SK-N-SH (cell line): ENCODE measurements at regions not wholly inside any gene's neighbourhood (a gene's known extent, or its start where the extent isn't known, plus 50 kb on each side); places are given as distances from the start of the nearest gene placed in this dataset.

Source experiments
- CTCF ChIA-PET: fragments of 300-600, 350-600 bp; formaldehyde crosslinking; extraction: SDS; loops from one replicate; lab custom pipeline; 2021; lab: Yijun Ruan, JAX
- POLR2A ChIA-PET: fragments of 350-600 bp; sonication (Branson Sonifier 250); formaldehyde crosslinking; extraction: SDS; loops from one replicate; lab custom pipeline; 2020; ENCODE audit warnings: antibody characterized with exemption, inconsistent platforms; lab: Yijun Ruan, JAX
- DNase-seq: peaks from one replicate; pipeline ENCODE4 v3.0.0; 2012
- H2AFZ ChIP-seq: fragments of 200-600 bp; sonication (generic); 2 replicates; pipeline ENCODE4 v1.8.1; 2016; ENCODE audit warnings: antibody characterized with exemption, mild to moderate bottlenecking, low read depth
- H3F3A ChIP-seq: fragments of 200-600 bp; sonication (generic); replicated peaks from 2 replicates; pipeline ENCODE3; 2016; ENCODE audit warnings: antibody characterized with exemption, mild to moderate bottlenecking; ENCODE audit not compliant: insufficient read depth
- H3K27ac ChIP-seq, 2 experiments: fragments of 200-500 bp in 1 of 2; fragments of 200-600 bp in 1 of 2; sonication (Bioruptor generic) in 1 of 2; sonication (generic), shearing (Covaris generic) in 1 of 2; 2 replicates each; pipeline versions ENCODE4 v1.5.1 to v1.6.1; 2014 to 2016; ENCODE audit warnings: low read depth in 2 of 2, inconsistent platforms in 1 of 2, low read length in 1 of 2, mild to moderate bottlenecking in 1 of 2, mixed read lengths in 1 of 2
- H3K27me3 ChIP-seq: fragments of 200-600 bp; sonication (generic), shearing (Covaris generic); 2 replicates; pipeline ENCODE4 v1.6.1; 2016; ENCODE audit warnings: mixed run types; ENCODE audit not compliant: insufficient read depth
- H3K36me3 ChIP-seq, 2 experiments: fragments of 200-500 bp in 1 of 2; fragments of 200-600 bp in 1 of 2; sonication (Bioruptor generic) in 1 of 2; sonication (generic) in 1 of 2; replicated peaks in 1 of 2; 2 replicates each; pipeline versions ENCODE3 to v1.5.1; 2014 to 2016; ENCODE audit warnings: low read length in 1 of 2, mild to moderate bottlenecking in 1 of 2; ENCODE audit not compliant: insufficient read depth in 2 of 2, control insufficient read depth in 1 of 2
- H3K4me1 ChIP-seq, 2 experiments: fragments of 200-500 bp in 1 of 2; fragments of 200-600 bp in 1 of 2; sonication (Bioruptor generic) in 1 of 2; sonication (generic), shearing (Covaris generic) in 1 of 2; 2 replicates each; pipeline versions ENCODE4 v1.5.1 to v1.6.1; 2014 to 2016; ENCODE audit warnings: low read depth in 1 of 2, low read length in 1 of 2, mixed run types in 1 of 2; ENCODE audit not compliant: insufficient read depth in 2 of 2, control insufficient read depth in 1 of 2
- H3K4me2 ChIP-seq: fragments of 200-600 bp; sonication (generic), shearing (Covaris generic); 2 replicates; pipeline ENCODE4 v1.6.1; 2017; ENCODE audit warnings: mixed run types
- H3K4me3 ChIP-seq, 2 experiments: fragments of 200-500 bp in 1 of 2; fragments of 200-600 bp in 1 of 2; sonication (Bioruptor generic) in 1 of 2; sonication (generic), shearing (Covaris generic) in 1 of 2; 2 replicates each; pipeline versions ENCODE4 v1.5.1 to v1.8.1; 2014 to 2016; ENCODE audit warnings: low read depth in 2 of 2, inconsistent platforms in 1 of 2, low read length in 1 of 2, mild to moderate bottlenecking in 1 of 2, mixed read lengths in 1 of 2, moderate library complexity in 1 of 2
- H3K79me2 ChIP-seq: fragments of 200-600 bp; sonication (generic); 2 replicates; pipeline ENCODE4 v1.8.1; 2017; ENCODE audit warnings: mild to moderate bottlenecking; ENCODE audit not compliant: insufficient read depth
- H3K9ac ChIP-seq: fragments of 200-600 bp; sonication (generic); 2 replicates; pipeline ENCODE4 v1.6.1; 2017; ENCODE audit warnings: mixed run types
- H3K9me2 ChIP-seq: fragments of 200-600 bp; sonication (generic); 2 replicates; pipeline ENCODE4 v1.6.1; 2017; ENCODE audit warnings: mixed run types
- H3K9me3 ChIP-seq: fragments of 200-600 bp; sonication (generic); 2 replicates; pipeline ENCODE4 v1.6.1; 2017; ENCODE audit warnings: mixed run types, mild to moderate bottlenecking, moderate library complexity
- H4K20me1 ChIP-seq: fragments of 200-600 bp; sonication (generic); 2 replicates; pipeline ENCODE4 v1.6.1; 2017; ENCODE audit warnings: mild to moderate bottlenecking, mixed run types; ENCODE audit not compliant: insufficient read depth
- FOSL2 ChIP-seq: IDR thresholded peaks from 2 replicates; pipeline ENCODE4 v1.4.0; 2012; ENCODE audit warnings: low read depth, mild to moderate bottlenecking, moderate library complexity, borderline replicate concordance
- FOXJ3 ChIP-seq: sonication (generic); formaldehyde crosslinking; IDR thresholded peaks from 2 replicates; pipeline ENCODE4 v1.5.1; 2020; ENCODE audit warnings: mild to moderate bottlenecking, missing genetic modification reagents
- FOXM1 ChIP-seq: IDR thresholded peaks from 2 replicates; pipeline ENCODE4 v1.4.0; 2012; ENCODE audit warnings: low read depth, mild to moderate bottlenecking
- GABPA ChIP-seq: IDR thresholded peaks from 2 replicates; pipeline ENCODE4 v1.4.0; 2012; ENCODE audit warnings: low read depth, mild to moderate bottlenecking
- GATA2 ChIP-seq: sonication (generic); formaldehyde crosslinking; IDR thresholded peaks from 2 replicates; pipeline ENCODE4 v1.5.0; 2020; ENCODE audit warnings: mild to moderate bottlenecking, missing genetic modification reagents
- JUND ChIP-seq: IDR thresholded peaks from 2 replicates; pipeline ENCODE4 v1.4.0; 2012
- MXI1 ChIP-seq: IDR thresholded peaks from 2 replicates; pipeline ENCODE4 v1.6.1; 2012; ENCODE audit warnings: mild to moderate bottlenecking, low read depth, low read length, improper control_type of control experiment
- NFIC ChIP-seq: IDR thresholded peaks from 2 replicates; pipeline ENCODE4 v1.4.0; 2012; ENCODE audit warnings: borderline replicate concordance
- POLR2AphosphoS5 ChIP-seq: IDR thresholded peaks from 2 replicates; pipeline ENCODE4 v1.6.1; 2012; ENCODE audit warnings: low read depth, low read length
- RAD21 ChIP-seq: IDR thresholded peaks from 2 replicates; pipeline ENCODE4 v1.6.1; 2012; ENCODE audit warnings: mild to moderate bottlenecking, low read length
- RXRA ChIP-seq: IDR thresholded peaks from 2 replicates; pipeline ENCODE4 v1.4.0; 2012; ENCODE audit warnings: low read depth, mild to moderate bottlenecking, borderline replicate concordance
- SIN3A ChIP-seq: IDR thresholded peaks from 2 replicates; pipeline ENCODE4 v1.6.1; 2012; ENCODE audit warnings: low read depth, mild to moderate bottlenecking, low read length, moderate library complexity, borderline replicate concordance
- SMC3 ChIP-seq: IDR thresholded peaks from 2 replicates; pipeline ENCODE4 v1.6.1; 2012; ENCODE audit warnings: low read depth, low read length, improper control_type of control experiment
- TCF12 ChIP-seq: IDR thresholded peaks from 2 replicates; pipeline ENCODE4 v1.4.0; 2012
- TEAD4 ChIP-seq: IDR thresholded peaks from 2 replicates; pipeline ENCODE4 v1.4.0; 2012; ENCODE audit warnings: mild to moderate bottlenecking, borderline replicate concordance; ENCODE audit not compliant: insufficient read depth
- YY1 ChIP-seq: IDR thresholded peaks from 2 replicates; pipeline ENCODE4 v1.4.0; 2012; ENCODE audit warnings: low read depth, mild to moderate bottlenecking
- TF ChIP-seq, protein P1 (sequence below): IDR thresholded peaks from 2 replicates; pipeline ENCODE4 v1.4.0; 2012; ENCODE audit warnings: low read depth, borderline replicate concordance
- TF ChIP-seq, protein P2 (sequence below): fragments of 200-600 bp; sonication (generic); IDR thresholded peaks from 2 replicates; pipeline ENCODE4 v1.6.1; 2017; ENCODE audit warnings: antibody characterized with exemption, mild to moderate bottlenecking, moderate library complexity
- TF ChIP-seq, protein P3 (sequence below): IDR thresholded peaks from 2 replicates; pipeline ENCODE4 v1.6.1; 2012; ENCODE audit warnings: mild to moderate bottlenecking, low read depth, low read length, moderate library complexity
- TF ChIP-seq, protein P4 (sequence below): IDR thresholded peaks from 2 replicates; pipeline ENCODE4 v1.4.0; 2012; ENCODE audit warnings: low read depth, borderline replicate concordance

- TF ChIP-seq GATA2 (CRISPR knock-in tag) (no peak), RAD21 (no peak), YY1 (no peak), JUND (no peak), TEAD4 (no peak), TCF12 (no peak), RXRA (no peak), FOSL2 (no peak), FOXM1 (no peak), SMC3 (no peak), SIN3A (no peak), POLR2AphosphoS5 (no peak), NFIC (no peak), FOXJ3 (no peak), MXI1 (no peak), GABPA (no peak)
- TF ChIP-seq, protein P1, sequence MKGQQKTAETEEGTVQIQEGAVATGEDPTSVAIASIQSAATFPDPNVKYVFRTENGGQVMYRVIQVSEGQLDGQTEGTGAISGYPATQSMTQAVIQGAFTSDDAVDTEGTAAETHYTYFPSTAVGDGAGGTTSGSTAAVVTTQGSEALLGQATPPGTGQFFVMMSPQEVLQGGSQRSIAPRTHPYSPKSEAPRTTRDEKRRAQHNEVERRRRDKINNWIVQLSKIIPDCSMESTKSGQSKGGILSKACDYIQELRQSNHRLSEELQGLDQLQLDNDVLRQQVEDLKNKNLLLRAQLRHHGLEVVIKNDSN: no peak
- TF ChIP-seq, protein P2, sequence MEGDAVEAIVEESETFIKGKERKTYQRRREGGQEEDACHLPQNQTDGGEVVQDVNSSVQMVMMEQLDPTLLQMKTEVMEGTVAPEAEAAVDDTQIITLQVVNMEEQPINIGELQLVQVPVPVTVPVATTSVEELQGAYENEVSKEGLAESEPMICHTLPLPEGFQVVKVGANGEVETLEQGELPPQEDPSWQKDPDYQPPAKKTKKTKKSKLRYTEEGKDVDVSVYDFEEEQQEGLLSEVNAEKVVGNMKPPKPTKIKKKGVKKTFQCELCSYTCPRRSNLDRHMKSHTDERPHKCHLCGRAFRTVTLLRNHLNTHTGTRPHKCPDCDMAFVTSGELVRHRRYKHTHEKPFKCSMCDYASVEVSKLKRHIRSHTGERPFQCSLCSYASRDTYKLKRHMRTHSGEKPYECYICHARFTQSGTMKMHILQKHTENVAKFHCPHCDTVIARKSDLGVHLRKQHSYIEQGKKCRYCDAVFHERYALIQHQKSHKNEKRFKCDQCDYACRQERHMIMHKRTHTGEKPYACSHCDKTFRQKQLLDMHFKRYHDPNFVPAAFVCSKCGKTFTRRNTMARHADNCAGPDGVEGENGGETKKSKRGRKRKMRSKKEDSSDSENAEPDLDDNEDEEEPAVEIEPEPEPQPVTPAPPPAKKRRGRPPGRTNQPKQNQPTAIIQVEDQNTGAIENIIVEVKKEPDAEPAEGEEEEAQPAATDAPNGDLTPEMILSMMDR: no peak
- TF ChIP-seq, protein P3, sequence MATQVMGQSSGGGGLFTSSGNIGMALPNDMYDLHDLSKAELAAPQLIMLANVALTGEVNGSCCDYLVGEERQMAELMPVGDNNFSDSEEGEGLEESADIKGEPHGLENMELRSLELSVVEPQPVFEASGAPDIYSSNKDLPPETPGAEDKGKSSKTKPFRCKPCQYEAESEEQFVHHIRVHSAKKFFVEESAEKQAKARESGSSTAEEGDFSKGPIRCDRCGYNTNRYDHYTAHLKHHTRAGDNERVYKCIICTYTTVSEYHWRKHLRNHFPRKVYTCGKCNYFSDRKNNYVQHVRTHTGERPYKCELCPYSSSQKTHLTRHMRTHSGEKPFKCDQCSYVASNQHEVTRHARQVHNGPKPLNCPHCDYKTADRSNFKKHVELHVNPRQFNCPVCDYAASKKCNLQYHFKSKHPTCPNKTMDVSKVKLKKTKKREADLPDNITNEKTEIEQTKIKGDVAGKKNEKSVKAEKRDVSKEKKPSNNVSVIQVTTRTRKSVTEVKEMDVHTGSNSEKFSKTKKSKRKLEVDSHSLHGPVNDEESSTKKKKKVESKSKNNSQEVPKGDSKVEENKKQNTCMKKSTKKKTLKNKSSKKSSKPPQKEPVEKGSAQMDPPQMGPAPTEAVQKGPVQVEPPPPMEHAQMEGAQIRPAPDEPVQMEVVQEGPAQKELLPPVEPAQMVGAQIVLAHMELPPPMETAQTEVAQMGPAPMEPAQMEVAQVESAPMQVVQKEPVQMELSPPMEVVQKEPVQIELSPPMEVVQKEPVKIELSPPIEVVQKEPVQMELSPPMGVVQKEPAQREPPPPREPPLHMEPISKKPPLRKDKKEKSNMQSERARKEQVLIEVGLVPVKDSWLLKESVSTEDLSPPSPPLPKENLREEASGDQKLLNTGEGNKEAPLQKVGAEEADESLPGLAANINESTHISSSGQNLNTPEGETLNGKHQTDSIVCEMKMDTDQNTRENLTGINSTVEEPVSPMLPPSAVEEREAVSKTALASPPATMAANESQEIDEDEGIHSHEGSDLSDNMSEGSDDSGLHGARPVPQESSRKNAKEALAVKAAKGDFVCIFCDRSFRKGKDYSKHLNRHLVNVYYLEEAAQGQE: no peak
- TF ChIP-seq, protein P4, sequence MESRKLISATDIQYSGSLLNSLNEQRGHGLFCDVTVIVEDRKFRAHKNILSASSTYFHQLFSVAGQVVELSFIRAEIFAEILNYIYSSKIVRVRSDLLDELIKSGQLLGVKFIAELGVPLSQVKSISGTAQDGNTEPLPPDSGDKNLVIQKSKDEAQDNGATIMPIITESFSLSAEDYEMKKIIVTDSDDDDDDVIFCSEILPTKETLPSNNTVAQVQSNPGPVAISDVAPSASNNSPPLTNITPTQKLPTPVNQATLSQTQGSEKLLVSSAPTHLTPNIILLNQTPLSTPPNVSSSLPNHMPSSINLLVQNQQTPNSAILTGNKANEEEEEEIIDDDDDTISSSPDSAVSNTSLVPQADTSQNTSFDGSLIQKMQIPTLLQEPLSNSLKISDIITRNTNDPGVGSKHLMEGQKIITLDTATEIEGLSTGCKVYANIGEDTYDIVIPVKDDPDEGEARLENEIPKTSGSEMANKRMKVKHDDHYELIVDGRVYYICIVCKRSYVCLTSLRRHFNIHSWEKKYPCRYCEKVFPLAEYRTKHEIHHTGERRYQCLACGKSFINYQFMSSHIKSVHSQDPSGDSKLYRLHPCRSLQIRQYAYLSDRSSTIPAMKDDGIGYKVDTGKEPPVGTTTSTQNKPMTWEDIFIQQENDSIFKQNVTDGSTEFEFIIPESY: no peak
- TF ChIP-seq, all 33 proteins: peak for 0
- Histone ChIP-seq H3K27me3 (no peaks in the 10 kb centered on the region), H3K79me2 (no peaks in the 10 kb centered on the region), H3K9me3 (no peaks in the 10 kb centered on the region), H4K20me1 (no peaks in the 10 kb centered on the region), H2AFZ (no peak overlapping the region), H3K9me2 (no peaks in the 10 kb centered on the region), H3K4me1 (no peaks in the 10 kb centered on the region; a peak in 1 of 4 replicates), H3K36me3 (no peaks in the 10 kb centered on the region), H3K27ac (no peak overlapping the region), H3K4me2 (no peak overlapping the region), H3F3A (peaks cover 4% of the 10 kb centered on the region), H3K4me3 (no peak overlapping the region), H3K9ac (no peak overlapping the region)
- POLR2A ChIA-PET: no interaction called here
- CTCF ChIA-PET: interaction anchor here (0.7 to 2.0 kb wide), 2 partner anchors 17 to 21 kb away, joined by 4 to 9 read pairs; no protein-coding TSS in a partner anchor
- no peak for DNase-seq
Measured at GRCh38 chr3:21154911-21155310, 596.1 kb downstream of the ZNF385D start.
